ENCODE measurements at regions not wholly inside any gene's neighbourhood (a gene's known extent, or its start where the extent isn't known, plus 50 kb on each side); places are given as distances from the start of the nearest gene placed in this dataset.

- TF ChIP-seq CTCF (IDR thresholded peaks at IDR 0.05), result no peak
- H3K27ac Mint-ChIP-seq, result no peak overlapping the region
- no peaks in the 10 kb centered on the region for H3K36me3 Mint-ChIP-seq (ENCODE audit: low read depth)
- peaks cover 2% of the 10 kb centered on the region for H3K27me3 Mint-ChIP-seq
- no peaks in the 10 kb centered on the region for H3K4me1 Mint-ChIP-seq (ENCODE audit: low read depth)
- H3K4me3 Mint-ChIP-seq, result no peak overlapping the region
- CTCF ChIA-PET, result interaction anchor here (1.0 kb wide), 1 partner anchor 20 kb away, joined by 3 read pairs; no protein-coding TSS in a partner anchor
- no peak for DNase-seq
- H3K9me3 Mint-ChIP-seq, result no peaks in the 10 kb centered on the region
- ATAC-seq, result no peak
- POLR2A ChIA-PET, result no interaction called here
- intact Hi-C loops (cut with micrococcal nuclease), result no loop called here
Measured at GRCh38 chr5:56447232-56447631, 214.1 kb upstream of the ANKRD55 start.

- Mint-ChIP-seq H3K4me3 (no peak overlapping the region), H3K27ac (no peak overlapping the region), H3K27me3 (peaks cover 2% of the 10 kb centered on the region), H3K9me3 (no peaks in the 10 kb centered on the region), H3K36me3 (ENCODE audit: low read depth) (no peaks in the 10 kb centered on the region), H3K4me1 (ENCODE audit: low read depth) (no peaks in the 10 kb centered on the region)
- ATAC-seq (no peak), DNase-seq (no peak)
- POLR2A ChIA-PET, result no interaction called here
- no peak for TF ChIP-seq CTCF (IDR thresholded peaks at IDR 0.05)
- CTCF ChIA-PET, result interaction anchor here (1.0 kb wide), 1 partner anchor 21 kb away, joined by 3 read pairs; no protein-coding TSS in a partner anchor
- intact Hi-C loops (cut with micrococcal nuclease), result no loop called here
Measured at GRCh38 chr5:56446728-56447127, 213.6 kb upstream of the ANKRD55 start.

- Mint-ChIP-seq H3K9me3 (no peaks in the 10 kb centered on the region), H3K27ac (no peak overlapping the region), H3K4me3 (no peak overlapping the region), H3K4me1 (ENCODE audit: low read depth) (no peaks in the 10 kb centered on the region), H3K36me3 (ENCODE audit: low read depth) (no peaks in the 10 kb centered on the region), H3K27me3 (no peaks in the 10 kb centered on the region)
- DNase-seq (no peak), ATAC-seq (no peak)
- TF ChIP-seq CTCF (IDR thresholded peaks at IDR 0.05), result no peak
- intact Hi-C loops (cut with micrococcal nuclease), result no loop called here
- ChIA-PET CTCF (interaction anchor here (1.2 kb wide), 1 partner anchor 173 kb away, joined by 5 read pairs; no protein-coding TSS in a partner anchor), POLR2A (no interaction called here)
Measured at GRCh38 chr5:56443826-56444225, 210.7 kb upstream of the ANKRD55 start.

GRCh38 chr5:56440871-56441740 lies 208.0 kb upstream of the ANKRD55 start:
- POLR2A ChIA-PET, result no interaction called here
- CTCF ChIA-PET, result no interaction called here
- H3K4me3 Mint-ChIP-seq, result no peak overlapping the region

More at GRCh38 chr5:56440871-56441740, 208.0 kb upstream of the ANKRD55 start:
- H3K4me1 Mint-ChIP-seq (ENCODE audit: low read depth), result peaks cover 6% of the 10 kb centered on the region
- no peaks in the 10 kb centered on the region for H3K9me3 Mint-ChIP-seq
- intact Hi-C loops (cut with micrococcal nuclease), result no loop called here
- DNase-seq, result no peak
- no peak overlapping the region for H3K27ac Mint-ChIP-seq
- no peaks in the 10 kb centered on the region for H3K36me3 Mint-ChIP-seq (ENCODE audit: low read depth)
- TF ChIP-seq CTCF (IDR thresholded peaks at IDR 0.05), result no peak
- H3K27me3 Mint-ChIP-seq, result no peaks in the 10 kb centered on the region
- ATAC-seq, result no peak

Data from activated CD8-positive, alpha-beta T cell treated with anti-CD3 and anti-CD28 coated beads for 36 hours (primary cell).